IPS-11a (cell line): ENCODE measurements at regions not wholly inside any gene's neighbourhood (a gene's known extent, or its start where the extent isn't known, plus 50 kb on each side); places are given as distances from the start of the nearest gene placed in this dataset.
"Not testable (repeated sequence)": the region's sequence is repeated elsewhere in the genome, so short reads cannot be mapped to it uniquely, and the experiment has no call there.

ENCODE experiments used
- H3K4me3 ChIP-seq: one replicate; pipeline ENCODE4 v1.5.1; 2013; ENCODE audit warnings: low read depth, low read length, control low read depth

- H3K4me3 ChIP-seq, result no peak overlapping the region
Measured at GRCh38 chr5:89320421-89321277, 437.7 kb upstream of the MEF2C start.

GRCh38 chr5:89317838-89318237 is 434.9 kb upstream of the MEF2C start:
- H3K4me3 ChIP-seq, result not testable (repeated sequence)

- H3K4me3 ChIP-seq, result no peak overlapping the region
Measured at GRCh38 chr5:89315286-89316100, 432.5 kb upstream of the MEF2C start.

- no peak overlapping the region for H3K4me3 ChIP-seq
Measured at GRCh38 chr5:89313804-89314588, 431.0 kb upstream of the MEF2C start.

- no peak overlapping the region for H3K4me3 ChIP-seq
Measured at GRCh38 chr5:89313044-89313443, 430.1 kb upstream of the MEF2C start.

- no peak overlapping the region for H3K4me3 ChIP-seq
Measured at GRCh38 chr5:89309268-89309667, 426.3 kb upstream of the MEF2C start.

GRCh38 chr5:89308606-89309040 is 425.6 kb upstream of the MEF2C start:
- H3K4me3 ChIP-seq, result no peak overlapping the region

- H3K4me3 ChIP-seq, result no peak overlapping the region
Measured at GRCh38 chr5:89307972-89308371, 425.0 kb upstream of the MEF2C start.

- H3K4me3 ChIP-seq, result not testable (repeated sequence)
Measured at GRCh38 chr5:89307141-89307540, 424.2 kb upstream of the MEF2C start.

- no peak overlapping the region for H3K4me3 ChIP-seq
Measured at GRCh38 chr5:89303033-89303480, 420.1 kb upstream of the MEF2C start.

- H3K4me3 ChIP-seq, result no peak overlapping the region
Measured at GRCh38 chr5:89302102-89302891, 419.3 kb upstream of the MEF2C start.

- H3K4me3 ChIP-seq, result no peak overlapping the region
Measured at GRCh38 chr5:89301321-89302025, 418.5 kb upstream of the MEF2C start.

GRCh38 chr5:89300426-89300970 is 417.5 kb upstream of the MEF2C start:
- H3K4me3 ChIP-seq, result no peak overlapping the region

- H3K4me3 ChIP-seq, result no peak overlapping the region
Measured at GRCh38 chr5:89299998-89300397, 417.0 kb upstream of the MEF2C start.

GRCh38 chr5:89297066-89297465 is 414.1 kb upstream of the MEF2C start:
- H3K4me3 ChIP-seq, result no peak overlapping the region

GRCh38 chr5:89293810-89294209 is 410.8 kb upstream of the MEF2C start:
- H3K4me3 ChIP-seq, result no peak overlapping the region

- H3K4me3 ChIP-seq, result no peak overlapping the region
Measured at GRCh38 chr5:89292487-89292886, 409.5 kb upstream of the MEF2C start.

GRCh38 chr5:89289604-89290003 is 406.6 kb upstream of the MEF2C start:
- no peak overlapping the region for H3K4me3 ChIP-seq

- H3K4me3 ChIP-seq, result no peak overlapping the region
Measured at GRCh38 chr5:89287964-89288363, 405.0 kb upstream of the MEF2C start.
